Esophagus squamous epithelium (tissue), 4 donors: ENCODE measurements at regions not wholly inside any gene's neighbourhood (a gene's known extent, or its start where the extent isn't known, plus 50 kb on each side); places are given as distances from the start of the nearest gene placed in this dataset.

Experiments used
- POLR2A ChIP-seq, 4 donors: fragments of 450-650 bp; IDR thresholded peaks; one replicate each; pipeline ENCODE4 v1.6.1; 2017; ENCODE audit warnings: antibody characterized with exemption in 4 of 4, mild to moderate bottlenecking in 4 of 4, moderate library complexity in 3 of 4
- TF ChIP-seq, protein P1 (sequence below), 6 experiments: fragments of 450-650 bp in 4 of 6; fragments of 200-600 bp in 2 of 6; sonication (generic) in 2 of 6; IDR thresholded peaks; one replicate each; pipeline ENCODE4 v1.5.1; 2016 to 2019; ENCODE audit warnings: antibody characterized with exemption in 6 of 6, mild to moderate bottlenecking in 4 of 6, moderate library complexity in 4 of 6

DNA sequence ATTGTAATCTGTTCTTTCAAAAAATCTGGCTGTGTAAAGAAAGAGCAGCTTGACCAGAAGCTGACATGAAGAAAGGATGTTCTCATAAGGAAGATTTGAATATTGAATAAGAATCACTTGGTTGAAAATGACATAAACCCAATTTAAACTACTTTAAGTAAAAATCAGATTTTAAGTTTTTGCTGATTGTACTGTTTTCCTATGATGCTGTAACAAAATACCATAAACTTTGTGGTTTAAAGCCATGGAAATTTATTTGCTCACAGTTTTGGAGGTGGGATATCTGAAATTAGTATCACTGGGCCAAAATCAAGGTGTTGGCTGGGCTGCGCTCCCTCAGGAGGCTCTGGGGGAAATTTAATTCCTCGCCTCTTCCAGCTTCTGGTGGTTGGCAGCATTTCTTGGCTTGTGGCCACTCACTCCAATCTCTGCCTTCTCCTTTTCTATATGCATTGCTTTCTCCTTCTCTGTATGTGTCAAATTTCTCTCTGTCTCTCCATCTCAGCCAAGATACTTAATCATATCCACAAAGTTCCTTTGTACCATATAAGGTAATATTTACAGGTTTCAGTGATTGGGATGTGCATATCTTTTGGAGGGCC is 141.2 kb upstream of the ZFP64 start:
- TF ChIP-seq, protein P1, sequence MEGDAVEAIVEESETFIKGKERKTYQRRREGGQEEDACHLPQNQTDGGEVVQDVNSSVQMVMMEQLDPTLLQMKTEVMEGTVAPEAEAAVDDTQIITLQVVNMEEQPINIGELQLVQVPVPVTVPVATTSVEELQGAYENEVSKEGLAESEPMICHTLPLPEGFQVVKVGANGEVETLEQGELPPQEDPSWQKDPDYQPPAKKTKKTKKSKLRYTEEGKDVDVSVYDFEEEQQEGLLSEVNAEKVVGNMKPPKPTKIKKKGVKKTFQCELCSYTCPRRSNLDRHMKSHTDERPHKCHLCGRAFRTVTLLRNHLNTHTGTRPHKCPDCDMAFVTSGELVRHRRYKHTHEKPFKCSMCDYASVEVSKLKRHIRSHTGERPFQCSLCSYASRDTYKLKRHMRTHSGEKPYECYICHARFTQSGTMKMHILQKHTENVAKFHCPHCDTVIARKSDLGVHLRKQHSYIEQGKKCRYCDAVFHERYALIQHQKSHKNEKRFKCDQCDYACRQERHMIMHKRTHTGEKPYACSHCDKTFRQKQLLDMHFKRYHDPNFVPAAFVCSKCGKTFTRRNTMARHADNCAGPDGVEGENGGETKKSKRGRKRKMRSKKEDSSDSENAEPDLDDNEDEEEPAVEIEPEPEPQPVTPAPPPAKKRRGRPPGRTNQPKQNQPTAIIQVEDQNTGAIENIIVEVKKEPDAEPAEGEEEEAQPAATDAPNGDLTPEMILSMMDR (IDR thresholded peaks at IDR 0.05) = no peak
- no peak for TF ChIP-seq POLR2A (IDR thresholded peaks at IDR 0.05)
